ENCODE measurements at regions not wholly inside any gene's neighbourhood (a gene's known extent, or its start where the extent isn't known, plus 50 kb on each side); places are given as distances from the start of the nearest gene placed in this dataset.

GRCh38 chr11:131163613-131164012 lies 206.8 kb upstream of the NTM start:
- no peak overlapping the region for H3K9ac ChIP-seq (ENCODE audit: low read length)
- no peaks in the 10 kb centered on the region for H3K79me2 ChIP-seq (ENCODE audit: low read length)
- no peaks in the 10 kb centered on the region for H3K9me3 ChIP-seq (ENCODE audit: insufficient read depth, low read length)
- H3K36me3 ChIP-seq (replicated peaks; ENCODE audit: low read depth, low read length), result no peaks in the 10 kb centered on the region
- peaks cover 25% of the 10 kb centered on the region for H3K27me3 ChIP-seq (ENCODE audit: low read depth, low read length)
- H4K20me1 ChIP-seq (ENCODE audit: insufficient read depth, low read length), result no peaks in the 10 kb centered on the region
- no peak overlapping the region for H2AFZ ChIP-seq (ENCODE audit: low read depth, low read length)
- H3K4me1 ChIP-seq (ENCODE audit: low read length), result no peaks in the 10 kb centered on the region
- no peak overlapping the region for H3K27ac ChIP-seq (ENCODE audit: low read length)
- TF ChIP-seq EZH2phosphoT487 (IDR thresholded peaks at IDR 0.05; ENCODE audit: low read depth), result no peak
- no peak for TF ChIP-seq CTCF (IDR thresholded peaks at IDR 0.05; ENCODE audit: low read depth, low read length)
- H3K4me3 ChIP-seq (ENCODE audit: low read length), result no peak overlapping the region
- no peak overlapping the region for H3K4me2 ChIP-seq (ENCODE audit: low read length)

GRCh38 chr11:131165036-131165435 lies 205.4 kb upstream of the NTM start:
- no peaks in the 10 kb centered on the region for H4K20me1 ChIP-seq (ENCODE audit: insufficient read depth, low read length)
- H3K9ac ChIP-seq (ENCODE audit: low read length), result no peak overlapping the region
- H3K4me2 ChIP-seq (ENCODE audit: low read length), result no peak overlapping the region
- no peak overlapping the region for H3K27ac ChIP-seq (ENCODE audit: low read length)
- no peaks in the 10 kb centered on the region for H3K79me2 ChIP-seq (ENCODE audit: low read length)
- H3K4me3 ChIP-seq (ENCODE audit: low read length), result no peak overlapping the region
- no peak overlapping the region for H2AFZ ChIP-seq (ENCODE audit: low read depth, low read length)
- no peaks in the 10 kb centered on the region for H3K36me3 ChIP-seq (replicated peaks; ENCODE audit: low read depth, low read length)
- no peak for TF ChIP-seq EZH2phosphoT487 (IDR thresholded peaks at IDR 0.05; ENCODE audit: low read depth)
- TF ChIP-seq CTCF (IDR thresholded peaks at IDR 0.05; ENCODE audit: low read depth, low read length), result no peak
- H3K9me3 ChIP-seq (ENCODE audit: insufficient read depth, low read length), result no peaks in the 10 kb centered on the region
- H3K4me1 ChIP-seq (ENCODE audit: low read length), result no peaks in the 10 kb centered on the region
- peaks cover 22% of the 10 kb centered on the region for H3K27me3 ChIP-seq (ENCODE audit: low read depth, low read length)

- Histone ChIP-seq H4K20me1 (ENCODE audit: insufficient read depth, low read length) (no peaks in the 10 kb centered on the region), H3K9me3 (ENCODE audit: insufficient read depth, low read length) (no peaks in the 10 kb centered on the region), H3K27me3 (ENCODE audit: low read depth, low read length) (peaks cover 12% of the 10 kb centered on the region), H3K9ac (ENCODE audit: low read length) (no peak overlapping the region), H3K79me2 (ENCODE audit: low read length) (no peaks in the 10 kb centered on the region), H2AFZ (ENCODE audit: low read depth, low read length) (no peak overlapping the region), H3K27ac (ENCODE audit: low read length) (no peak overlapping the region), H3K36me3 (replicated peaks; ENCODE audit: low read depth, low read length) (no peaks in the 10 kb centered on the region), H3K4me1 (ENCODE audit: low read length) (no peaks in the 10 kb centered on the region), H3K4me3 (ENCODE audit: low read length) (no peak overlapping the region), H3K4me2 (ENCODE audit: low read length) (no peak overlapping the region)
- TF ChIP-seq CTCF (IDR thresholded peaks at IDR 0.05; ENCODE audit: low read depth, low read length) (no peak), EZH2phosphoT487 (IDR thresholded peaks at IDR 0.05; ENCODE audit: low read depth) (no peak)
Observed at GRCh38 chr11:131168839-131169713, 201.3 kb upstream of the NTM start.

- H3K4me2 ChIP-seq (ENCODE audit: low read length), result no peak overlapping the region
- H3K4me1 ChIP-seq (ENCODE audit: low read length), result no peaks in the 10 kb centered on the region
- no peaks in the 10 kb centered on the region for H3K36me3 ChIP-seq (replicated peaks; ENCODE audit: low read depth, low read length)
- no peak overlapping the region for H3K4me3 ChIP-seq (ENCODE audit: low read length)
- TF ChIP-seq EZH2phosphoT487 (IDR thresholded peaks at IDR 0.05; ENCODE audit: low read depth) (no peak), CTCF (IDR thresholded peaks at IDR 0.05; ENCODE audit: low read depth, low read length) (no peak)
- H4K20me1 ChIP-seq (ENCODE audit: insufficient read depth, low read length), result no peaks in the 10 kb centered on the region
- no peak overlapping the region for H2AFZ ChIP-seq (ENCODE audit: low read depth, low read length)
- H3K9ac ChIP-seq (ENCODE audit: low read length), result no peak overlapping the region
- H3K27me3 ChIP-seq (ENCODE audit: low read depth, low read length), result peaks cover 9% of the 10 kb centered on the region; the same call in 1 of the 2 replicates
- H3K9me3 ChIP-seq (ENCODE audit: insufficient read depth, low read length), result no peaks in the 10 kb centered on the region
- H3K27ac ChIP-seq (ENCODE audit: low read length), result no peak overlapping the region
- no peaks in the 10 kb centered on the region for H3K79me2 ChIP-seq (ENCODE audit: low read length)
Observed at GRCh38 chr11:131172011-131172410, 198.4 kb upstream of the NTM start.

Data from OCI-LY3 (cell line).